OCI-LY7 (cell line): ENCODE measurements at regions not wholly inside any gene's neighbourhood (a gene's known extent, or its start where the extent isn't known, plus 50 kb on each side); places are given as distances from the start of the nearest gene placed in this dataset.

ENCODE experiments used
- CTCF ChIP-seq: fragments of 200-600 bp; sonication (generic); conservative IDR thresholded peaks from 2 replicates; pipeline ENCODE4 v1.5.1; 2014; ENCODE audit warnings: mild to moderate bottlenecking, antibody characterized with exemption, low read length, moderate library complexity, mixed read lengths
- EZH2phosphoT487 ChIP-seq: fragments of 200-600 bp; sonication (generic); IDR thresholded peaks from 2 replicates; pipeline ENCODE4 v1.6.1; 2018; ENCODE audit warnings: low read depth, borderline replicate concordance, mild to moderate bottlenecking, mixed run types, antibody characterized with exemption, low read length, moderate library complexity, mixed read lengths

GRCh38 chr2:105677901-105678300 lies 66.8 kb upstream of the NCK2 start:
- TF ChIP-seq CTCF (no peak), EZH2phosphoT487 (no peak)
